Testis (tissue), 2 donors: ENCODE measurements at regions not wholly inside any gene's neighbourhood (a gene's known extent, or its start where the extent isn't known, plus 50 kb on each side); places are given as distances from the start of the nearest gene placed in this dataset.

Source experiments
- DNase-seq: peaks from one replicate; pipeline ENCODE4 v3.0.0-alpha.2; 2019
- H3K27ac ChIP-seq, 2 donors: fragments of 200-600 bp; sonication (generic); one replicate each; pipeline ENCODE4 v1.5.1; 2019
- H3K27me3 ChIP-seq: fragments of 200-600 bp; sonication (generic); one replicate; pipeline ENCODE4 v1.5.1; 2019
- H3K36me3 ChIP-seq: fragments of 200-600 bp; sonication (generic); one replicate; pipeline ENCODE4 v1.5.1; 2017; ENCODE audit warnings: low read depth; ENCODE audit errors: missing control alignments
- H3K4me1 ChIP-seq: fragments of 200-600 bp; sonication (generic); one replicate; pipeline ENCODE4 v1.5.1; 2019
- H3K4me3 ChIP-seq, 2 donors: fragments of 200-600 bp; sonication (generic); one replicate each; pipeline ENCODE4 v1.5.1; 2017 to 2019
- H3K9me3 ChIP-seq: fragments of 200-600 bp; sonication (generic); one replicate; pipeline ENCODE4 v1.5.1; 2017
- POLR2A ChIP-seq: fragments of 450-650 bp; IDR thresholded peaks from one replicate; pipeline ENCODE4 v1.6.1; 2017; ENCODE audit warnings: antibody characterized with exemption, mild to moderate bottlenecking, moderate library complexity
- WGBS, 2 donors: methylation state at CpG; one replicate each; pipeline ENCODE4 v1.1.5; 2018; 5-methylcytosine and 5-hydroxymethylcytosine counted together
- intact Hi-C: fragments of 100-400 bp; cut with DNase I; formaldehyde crosslinking; loops from one replicate; pipeline ENCODE4 v1.15.1; 2023; ENCODE audit warnings: low total_unique reads
- TF ChIP-seq, protein P1 (sequence below), 3 experiments: fragments of 450-650 bp in 2 of 3; fragments of 200-600 bp in 1 of 3; sonication (generic) in 1 of 3; IDR thresholded peaks; one replicate each; pipeline ENCODE4 v1.5.1; 2016 to 2019; ENCODE audit warnings: antibody characterized with exemption in 3 of 3, mild to moderate bottlenecking in 2 of 3, moderate library complexity in 1 of 3

DNA sequence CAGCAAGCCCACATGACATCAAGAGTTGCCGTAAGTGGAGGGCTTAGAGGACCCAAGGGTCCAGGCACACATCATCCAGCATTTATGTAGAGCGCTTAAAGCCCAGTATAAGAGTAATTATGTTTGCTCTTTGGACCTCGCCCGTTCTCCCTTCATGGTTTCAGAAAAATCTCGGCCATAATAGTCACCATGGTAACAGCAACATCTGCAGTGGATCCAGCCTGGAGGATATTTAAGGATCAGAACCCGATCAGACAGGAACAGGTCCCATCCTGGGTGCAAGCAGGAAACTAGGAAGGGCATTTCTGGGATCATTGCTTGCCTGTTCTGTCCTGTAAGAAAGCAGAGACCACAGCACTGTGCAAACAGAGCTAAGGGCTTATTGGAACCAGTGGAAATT, 89.9 kb upstream of the KAZN start:
- H3K36me3 ChIP-seq: no peaks in the 10 kb centered on the region
- intact Hi-C loops: no loop called here
- 91 to 94% methylated on average over 6 of the region's 6 CpGs for WGBS, 2 donors
- TF ChIP-seq, protein P1, sequence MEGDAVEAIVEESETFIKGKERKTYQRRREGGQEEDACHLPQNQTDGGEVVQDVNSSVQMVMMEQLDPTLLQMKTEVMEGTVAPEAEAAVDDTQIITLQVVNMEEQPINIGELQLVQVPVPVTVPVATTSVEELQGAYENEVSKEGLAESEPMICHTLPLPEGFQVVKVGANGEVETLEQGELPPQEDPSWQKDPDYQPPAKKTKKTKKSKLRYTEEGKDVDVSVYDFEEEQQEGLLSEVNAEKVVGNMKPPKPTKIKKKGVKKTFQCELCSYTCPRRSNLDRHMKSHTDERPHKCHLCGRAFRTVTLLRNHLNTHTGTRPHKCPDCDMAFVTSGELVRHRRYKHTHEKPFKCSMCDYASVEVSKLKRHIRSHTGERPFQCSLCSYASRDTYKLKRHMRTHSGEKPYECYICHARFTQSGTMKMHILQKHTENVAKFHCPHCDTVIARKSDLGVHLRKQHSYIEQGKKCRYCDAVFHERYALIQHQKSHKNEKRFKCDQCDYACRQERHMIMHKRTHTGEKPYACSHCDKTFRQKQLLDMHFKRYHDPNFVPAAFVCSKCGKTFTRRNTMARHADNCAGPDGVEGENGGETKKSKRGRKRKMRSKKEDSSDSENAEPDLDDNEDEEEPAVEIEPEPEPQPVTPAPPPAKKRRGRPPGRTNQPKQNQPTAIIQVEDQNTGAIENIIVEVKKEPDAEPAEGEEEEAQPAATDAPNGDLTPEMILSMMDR (IDR thresholded peaks at IDR 0.05): no peak
- TF ChIP-seq POLR2A: no peak
- no peaks in the 10 kb centered on the region for H3K27me3 ChIP-seq
- no peak overlapping the region for H3K27ac ChIP-seq
- H3K4me3 ChIP-seq: no peak overlapping the region
- H3K4me1 ChIP-seq: no peaks in the 10 kb centered on the region
- H3K9me3 ChIP-seq: no peaks in the 10 kb centered on the region
- DNase-seq: no peak

- TF ChIP-seq, protein P1 (IDR thresholded peaks at IDR 0.05): no peak
- TF ChIP-seq POLR2A: no peak
- intact Hi-C loops: no loop called here
These were observed 87.3 kb upstream of the KAZN start for GRCh38 chr1:14511166-14511680.

DNA sequence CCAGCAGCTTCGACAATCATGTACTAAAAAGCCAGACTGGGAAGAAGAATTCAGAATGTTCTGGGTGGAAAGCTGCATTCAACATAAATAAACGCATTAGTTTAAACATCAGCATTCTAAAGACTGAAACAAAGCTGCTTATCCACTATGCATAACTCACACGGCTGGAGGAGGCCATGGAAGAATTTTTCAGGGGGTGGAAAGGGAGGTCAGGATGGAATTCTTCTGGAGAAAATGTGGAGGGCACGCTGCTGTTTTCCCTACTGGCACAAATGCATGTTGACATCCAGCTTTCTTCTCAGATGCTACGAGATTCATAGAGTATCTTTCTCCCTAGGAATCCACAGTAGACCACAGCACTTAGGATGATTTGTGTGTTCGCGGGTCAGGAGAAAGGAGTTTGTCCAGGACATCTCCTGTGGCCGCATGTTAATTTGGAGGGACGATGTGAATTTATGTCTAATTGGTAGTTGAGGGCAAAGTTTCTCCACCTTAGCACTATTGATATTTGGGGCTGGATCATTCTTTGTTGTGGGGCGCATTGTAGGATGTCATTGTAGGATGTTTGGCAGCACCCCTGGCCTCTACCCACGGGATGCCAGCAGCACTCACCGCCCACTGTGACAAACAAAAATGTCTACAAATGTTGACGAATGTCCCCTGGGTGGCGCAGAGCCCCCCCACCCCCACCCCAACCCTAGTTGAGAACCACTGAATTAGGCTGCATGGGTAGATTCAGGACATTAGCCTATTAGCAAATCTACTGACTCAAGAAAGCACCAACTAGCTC, 86.5 kb upstream of the KAZN start:
- intact Hi-C loops: no loop called here
- peak overlapping the region in 1 of 2 donors; percentile 16 for H3K27ac ChIP-seq
- no peaks in the 10 kb centered on the region for H3K36me3 ChIP-seq
- H3K4me3 ChIP-seq: no peak overlapping the region
- H3K4me1 ChIP-seq: no peaks in the 10 kb centered on the region
- DNase-seq: no peak
- 61 to 77% methylated on average over 11 to 14 of the region's 14 CpGs for WGBS, 2 donors
- H3K27me3 ChIP-seq: no peaks in the 10 kb centered on the region
- no peaks in the 10 kb centered on the region for H3K9me3 ChIP-seq
- TF ChIP-seq POLR2A: no peak
- TF ChIP-seq, protein P1 (IDR thresholded peaks at IDR 0.05): no peak

More at GRCh38 chr1:14511166-14511680, 87.3 kb upstream of the KAZN start:
- Histone ChIP-seq H3K4me1 (no peaks in the 10 kb centered on the region), H3K27ac (no peak overlapping the region), H3K36me3 (no peaks in the 10 kb centered on the region), H3K4me3 (no peak overlapping the region), H3K9me3 (no peaks in the 10 kb centered on the region), H3K27me3 (no peaks in the 10 kb centered on the region)
- DNase-seq: no peak
- 61 to 82% methylated on average over 2 of the region's 2 CpGs for WGBS, 2 donors

GRCh38 chr1:14513111-14513510, 85.4 kb upstream of the KAZN start:
- TF ChIP-seq POLR2A: no peak
- TF ChIP-seq, protein P1 (IDR thresholded peaks at IDR 0.05): no peak
- intact Hi-C loops: no loop called here
- no peaks in the 10 kb centered on the region for H3K36me3 ChIP-seq
- 40 to 64% methylated on average over 7 of the region's 7 CpGs for WGBS, 2 donors
- no peaks in the 10 kb centered on the region for H3K4me1 ChIP-seq
- no peak overlapping the region for H3K4me3 ChIP-seq
- H3K27me3 ChIP-seq: no peaks in the 10 kb centered on the region
- H3K9me3 ChIP-seq: no peaks in the 10 kb centered on the region
- H3K27ac ChIP-seq: peak overlapping the region in 1 of 2 donors; percentile 16
- no peak for DNase-seq

DNA sequence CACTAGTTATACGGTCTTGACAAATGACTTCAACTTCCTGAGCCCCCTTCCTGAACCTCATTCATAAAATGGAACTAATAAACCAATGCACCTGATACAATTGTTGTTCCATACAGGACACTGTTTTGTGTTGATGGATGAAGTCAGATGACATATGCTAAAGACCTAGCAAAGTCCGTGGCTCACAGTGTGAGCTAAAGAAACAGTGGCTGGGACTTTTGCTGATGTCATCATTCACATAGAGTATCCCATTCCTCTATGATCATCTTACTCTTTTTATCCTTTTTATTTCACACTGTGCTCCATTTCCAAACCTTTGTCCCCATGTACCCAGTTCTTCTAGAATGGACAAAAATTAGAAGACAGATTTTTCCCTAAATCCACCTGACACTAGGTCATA, 83.7 kb upstream of the KAZN start:
- intact Hi-C loops: no loop called here
- WGBS, 2 donors: 83 to 90% methylated on average over 2 of the region's 2 CpGs
- no peak for DNase-seq
- H3K4me3 ChIP-seq: no peak overlapping the region
- no peaks in the 10 kb centered on the region for H3K36me3 ChIP-seq
- TF ChIP-seq POLR2A: no peak
- TF ChIP-seq, protein P1 (IDR thresholded peaks at IDR 0.05): no peak
- H3K27ac ChIP-seq: no peak overlapping the region
- no peaks in the 10 kb centered on the region for H3K27me3 ChIP-seq
- H3K9me3 ChIP-seq: no peaks in the 10 kb centered on the region
- peaks cover 12% of the 10 kb centered on the region for H3K4me1 ChIP-seq
